Left ventricle myocardium superior (tissue), 1 donor: ENCODE measurements at regions not wholly inside any gene's neighbourhood (a gene's known extent, or its start where the extent isn't known, plus 50 kb on each side); places are given as distances from the start of the nearest gene placed in this dataset.

ENCODE experiments used
- ATAC-seq: fragments of 200-7000 bp; cut with Tn5 transposase; one replicate; pipeline ENCODE4 v1.9.1; 2020; ENCODE audit warnings: mild to moderate bottlenecking, moderate library complexity
- DNase-seq: peaks from one replicate; pipeline ENCODE4 v3.0.0-alpha.2; 2020
- intact Hi-C: fragments of 100-400 bp; cut with micrococcal nuclease; formaldehyde crosslinking; loops from one replicate; pipeline ENCODE4 v1.11.0; 2022
- donor health status: DM: no; HTN: yes; CAD: no; lungs with severe emphysema.

GRCh38 chr15:46786590-46787285 lies 930.6 kb upstream of the SEMA6D start:
- intact Hi-C loops, result no loop called here
- DNase-seq (no peak), ATAC-seq (peak; percentile 54)

GRCh38 chr15:46795685-46796084 lies 921.6 kb upstream of the SEMA6D start:
- intact Hi-C loops, result no loop called here
- ATAC-seq, result no peak

GRCh38 chr15:46808834-46809233 lies 908.5 kb upstream of the SEMA6D start:
- intact Hi-C loops, result no loop called here
- DNase-seq (no peak), ATAC-seq (no peak)

More at GRCh38 chr15:46795685-46796084, 921.6 kb upstream of the SEMA6D start:
- DNase-seq, result no peak

GRCh38 chr15:46815240-46815639 lies 902.1 kb upstream of the SEMA6D start:
- no peak for DNase-seq
- intact Hi-C loops, result no loop called here
- ATAC-seq, result no peak

GRCh38 chr15:46815765-46816164 lies 901.5 kb upstream of the SEMA6D start:
- intact Hi-C loops, result no loop called here
- DNase-seq (peak; percentile 28), ATAC-seq (no peak)

GRCh38 chr15:46848704-46849103 lies 868.6 kb upstream of the SEMA6D start:
- ATAC-seq, result no peak
- intact Hi-C loops, result no loop called here
- no peak for DNase-seq

GRCh38 chr15:46853600-46853999 lies 863.7 kb upstream of the SEMA6D start:
- no peak for ATAC-seq
- no peak for DNase-seq
- intact Hi-C loops, result no loop called here

- ATAC-seq (no peak), DNase-seq (no peak)
- intact Hi-C loops, result no loop called here
Measured at GRCh38 chr15:46854564-46854963, 862.7 kb upstream of the SEMA6D start.

GRCh38 chr15:46855388-46855787 lies 861.9 kb upstream of the SEMA6D start:
- DNase-seq, result no peak
- intact Hi-C loops, result no loop called here
- ATAC-seq, result no peak

GRCh38 chr15:46856839-46857502 lies 860.3 kb upstream of the SEMA6D start:
- no peak for DNase-seq
- ATAC-seq, result peak; percentile 60
- intact Hi-C loops, result no loop called here

- no peak for ATAC-seq
- intact Hi-C loops, result no loop called here
- no peak for DNase-seq
Measured at GRCh38 chr15:46858150-46858549, 859.2 kb upstream of the SEMA6D start.

- DNase-seq (no peak), ATAC-seq (no peak)
- intact Hi-C loops, result no loop called here
Measured at GRCh38 chr15:46861796-46862195, 855.5 kb upstream of the SEMA6D start.

- DNase-seq (no peak), ATAC-seq (peak; percentile 98)
- intact Hi-C loops, result no loop called here
Measured at GRCh38 chr15:46865155-46865554, 852.1 kb upstream of the SEMA6D start.

- ATAC-seq (no peak), DNase-seq (no peak)
- intact Hi-C loops, result no loop called here
Measured at GRCh38 chr15:46872286-46872980, 844.9 kb upstream of the SEMA6D start.

GRCh38 chr15:46872981-46873330 lies 844.3 kb upstream of the SEMA6D start:
- intact Hi-C loops, result no loop called here
- ATAC-seq (no peak), DNase-seq (no peak)

- intact Hi-C loops, result no loop called here
- peak; percentile 61 for ATAC-seq
Measured at GRCh38 chr15:46879032-46879770, 838.1 kb upstream of the SEMA6D start.

GRCh38 chr15:46880791-46881190 lies 836.5 kb upstream of the SEMA6D start:
- intact Hi-C loops, result no loop called here
- ATAC-seq (no peak), DNase-seq (no peak)

More at GRCh38 chr15:46879032-46879770, 838.1 kb upstream of the SEMA6D start:
- no peak for DNase-seq

- DNase-seq (no peak), ATAC-seq (no peak)
- intact Hi-C loops, result no loop called here
Measured at GRCh38 chr15:46892621-46893160, 824.6 kb upstream of the SEMA6D start.

GRCh38 chr15:46894644-46895043 lies 822.7 kb upstream of the SEMA6D start:
- intact Hi-C loops, result no loop called here
- DNase-seq (no peak), ATAC-seq (no peak)

GRCh38 chr15:46897266-46897665 lies 820.0 kb upstream of the SEMA6D start:
- no peak for DNase-seq
- no peak for ATAC-seq
- intact Hi-C loops, result no loop called here
